SH-SY5Y (cell line): ENCODE measurements at regions not wholly inside any gene's neighbourhood (a gene's known extent, or its start where the extent isn't known, plus 50 kb on each side); places are given as distances from the start of the nearest gene placed in this dataset.

Experiments
- GATA2 ChIP-seq: IDR thresholded peaks from 2 replicates; pipeline ENCODE4 v1.6.1; 2011; ENCODE audit warnings: mild to moderate bottlenecking, low read depth, low read length
- GATA3 ChIP-seq: IDR thresholded peaks from 2 replicates; pipeline ENCODE4 v1.6.1; 2011; ENCODE audit warnings: low read depth, mild to moderate bottlenecking, low read length, moderate library complexity

GRCh38 chrX:25072247-25072646, 56.5 kb upstream of the ARX start:
- no peak for TF ChIP-seq GATA2
- no peak for TF ChIP-seq GATA3
